ENCODE measurements at regions not wholly inside any gene's neighbourhood (a gene's known extent, or its start where the extent isn't known, plus 50 kb on each side); places are given as distances from the start of the nearest gene placed in this dataset.

- Mint-ChIP-seq H3K4me1 (ENCODE audit: low read depth) (no peaks in the 10 kb centered on the region), H3K27me3 (peaks cover 36% of the 10 kb centered on the region), H3K36me3 (ENCODE audit: low read depth) (no peaks in the 10 kb centered on the region), H3K9me3 (no peaks in the 10 kb centered on the region), H3K27ac (no peak overlapping the region), H3K4me3 (no peak overlapping the region)
These were observed 104.4 kb downstream of the TMCO5A start for GRCh38 chr15:38038659-38039442.

GRCh38 chr15:38040615-38041014 lies 106.2 kb downstream of the TMCO5A start:
- no peak overlapping the region for H3K27ac Mint-ChIP-seq
- H3K4me1 Mint-ChIP-seq (ENCODE audit: low read depth), result no peaks in the 10 kb centered on the region
- H3K4me3 Mint-ChIP-seq, result no peak overlapping the region
- H3K9me3 Mint-ChIP-seq, result peaks cover 3% of the 10 kb centered on the region
- H3K36me3 Mint-ChIP-seq (ENCODE audit: low read depth), result no peaks in the 10 kb centered on the region
- peaks cover 35% of the 10 kb centered on the region for H3K27me3 Mint-ChIP-seq

- Mint-ChIP-seq H3K27me3 (peaks cover 32% of the 10 kb centered on the region), H3K36me3 (ENCODE audit: low read depth) (no peaks in the 10 kb centered on the region), H3K9me3 (peaks cover 3% of the 10 kb centered on the region), H3K4me3 (no peak overlapping the region), H3K4me1 (ENCODE audit: low read depth) (no peaks in the 10 kb centered on the region), H3K27ac (no peak overlapping the region)
These were observed 107.1 kb downstream of the TMCO5A start for GRCh38 chr15:38041576-38041975.

- H3K4me3 Mint-ChIP-seq, result no peak overlapping the region
- H3K4me1 Mint-ChIP-seq (ENCODE audit: low read depth), result peaks cover 2% of the 10 kb centered on the region
- no peaks in the 10 kb centered on the region for H3K36me3 Mint-ChIP-seq (ENCODE audit: low read depth)
- peaks cover 3% of the 10 kb centered on the region for H3K9me3 Mint-ChIP-seq
- peaks cover 27% of the 10 kb centered on the region for H3K27me3 Mint-ChIP-seq
- H3K27ac Mint-ChIP-seq, result no peak overlapping the region
These were observed 107.8 kb downstream of the TMCO5A start for GRCh38 chr15:38042211-38042610.

- Mint-ChIP-seq H3K27ac (no peak overlapping the region), H3K4me1 (ENCODE audit: low read depth) (peaks cover 8% of the 10 kb centered on the region), H3K36me3 (ENCODE audit: low read depth) (no peaks in the 10 kb centered on the region), H3K9me3 (peaks cover 3% of the 10 kb centered on the region), H3K4me3 (no peak overlapping the region), H3K27me3 (peaks cover 26% of the 10 kb centered on the region)
These were observed 108.4 kb downstream of the TMCO5A start for GRCh38 chr15:38042707-38043445.

- Mint-ChIP-seq H3K27ac (no peak overlapping the region), H3K27me3 (peaks cover 17% of the 10 kb centered on the region), H3K36me3 (ENCODE audit: low read depth) (no peaks in the 10 kb centered on the region), H3K4me3 (no peak overlapping the region), H3K4me1 (ENCODE audit: low read depth) (peaks cover 18% of the 10 kb centered on the region), H3K9me3 (peaks cover 3% of the 10 kb centered on the region)
These were observed 112.0 kb downstream of the TMCO5A start for GRCh38 chr15:38046257-38047051.

- Mint-ChIP-seq H3K27ac (no peak overlapping the region), H3K27me3 (peaks cover 13% of the 10 kb centered on the region), H3K4me3 (no peak overlapping the region), H3K36me3 (ENCODE audit: low read depth) (no peaks in the 10 kb centered on the region), H3K4me1 (ENCODE audit: low read depth) (peaks cover 18% of the 10 kb centered on the region), H3K9me3 (peaks cover 3% of the 10 kb centered on the region)
These were observed 113.6 kb downstream of the TMCO5A start for GRCh38 chr15:38048001-38048455.

- H3K9me3 Mint-ChIP-seq, result peaks cover 3% of the 10 kb centered on the region
- H3K27me3 Mint-ChIP-seq, result peaks cover 15% of the 10 kb centered on the region
- no peak overlapping the region for H3K4me3 Mint-ChIP-seq
- no peaks in the 10 kb centered on the region for H3K36me3 Mint-ChIP-seq (ENCODE audit: low read depth)
- H3K27ac Mint-ChIP-seq, result no peak overlapping the region
- H3K4me1 Mint-ChIP-seq (ENCODE audit: low read depth), result peaks cover 18% of the 10 kb centered on the region
These were observed 115.5 kb downstream of the TMCO5A start for GRCh38 chr15:38049891-38050290.

- Mint-ChIP-seq H3K4me3 (no peak overlapping the region), H3K4me1 (ENCODE audit: low read depth) (peaks cover 18% of the 10 kb centered on the region), H3K27me3 (peaks cover 20% of the 10 kb centered on the region), H3K36me3 (ENCODE audit: low read depth) (no peaks in the 10 kb centered on the region), H3K27ac (no peak overlapping the region), H3K9me3 (no peaks in the 10 kb centered on the region)
These were observed 116.3 kb downstream of the TMCO5A start for GRCh38 chr15:38050529-38051448.

GRCh38 chr15:38053205-38053604 lies 118.8 kb downstream of the TMCO5A start:
- Mint-ChIP-seq H3K9me3 (no peaks in the 10 kb centered on the region), H3K27ac (no peak overlapping the region), H3K4me3 (no peak overlapping the region), H3K27me3 (peaks cover 16% of the 10 kb centered on the region), H3K36me3 (ENCODE audit: low read depth) (no peaks in the 10 kb centered on the region), H3K4me1 (ENCODE audit: low read depth) (peaks cover 14% of the 10 kb centered on the region)

GRCh38 chr15:38053776-38054175 lies 119.3 kb downstream of the TMCO5A start:
- Mint-ChIP-seq H3K27ac (no peak overlapping the region), H3K4me1 (ENCODE audit: low read depth) (peaks cover 15% of the 10 kb centered on the region), H3K4me3 (no peak overlapping the region), H3K36me3 (ENCODE audit: low read depth) (no peaks in the 10 kb centered on the region), H3K9me3 (no peaks in the 10 kb centered on the region), H3K27me3 (peaks cover 16% of the 10 kb centered on the region)

- H3K4me3 Mint-ChIP-seq, result no peak overlapping the region
- H3K9me3 Mint-ChIP-seq, result no peaks in the 10 kb centered on the region
- H3K36me3 Mint-ChIP-seq (ENCODE audit: low read depth), result no peaks in the 10 kb centered on the region
- H3K27ac Mint-ChIP-seq, result no peak overlapping the region
- peaks cover 16% of the 10 kb centered on the region for H3K27me3 Mint-ChIP-seq
- peaks cover 19% of the 10 kb centered on the region for H3K4me1 Mint-ChIP-seq (ENCODE audit: low read depth)
These were observed 120.0 kb downstream of the TMCO5A start for GRCh38 chr15:38054488-38054887.

- peaks cover 36% of the 10 kb centered on the region for H3K27me3 Mint-ChIP-seq
- H3K9me3 Mint-ChIP-seq, result no peaks in the 10 kb centered on the region
- peak overlapping the region; percentile 16 for H3K27ac Mint-ChIP-seq
- no peaks in the 10 kb centered on the region for H3K36me3 Mint-ChIP-seq (ENCODE audit: low read depth)
- H3K4me3 Mint-ChIP-seq, result no peak overlapping the region
- peaks cover 30% of the 10 kb centered on the region for H3K4me1 Mint-ChIP-seq (ENCODE audit: low read depth)
These were observed 124.2 kb downstream of the TMCO5A start for GRCh38 chr15:38058596-38059075.

GRCh38 chr15:38059665-38060064 lies 125.2 kb downstream of the TMCO5A start:
- peaks cover 35% of the 10 kb centered on the region for H3K27me3 Mint-ChIP-seq
- peak overlapping the region; percentile 24 for H3K27ac Mint-ChIP-seq
- H3K9me3 Mint-ChIP-seq, result no peaks in the 10 kb centered on the region
- no peaks in the 10 kb centered on the region for H3K36me3 Mint-ChIP-seq (ENCODE audit: low read depth)
- H3K4me1 Mint-ChIP-seq (ENCODE audit: low read depth), result peaks cover 30% of the 10 kb centered on the region
- no peak overlapping the region for H3K4me3 Mint-ChIP-seq
